Activated CD4-positive, alpha-beta T cell treated with anti-CD3 and anti-CD28 coated beads for 36 hours (primary cell): ENCODE measurements at regions not wholly inside any gene's neighbourhood (a gene's known extent, or its start where the extent isn't known, plus 50 kb on each side); places are given as distances from the start of the nearest gene placed in this dataset.

Experiments
- ATAC-seq: fragments of 200-7000 bp; cut with Tn5 transposase; one replicate; pipeline ENCODE4 v1.10.0; 2021; ENCODE audit warnings: mild to moderate bottlenecking, moderate library complexity
- CTCF ChIA-PET: fragments of 350-600 bp; sonication (Branson Sonifier 250); formaldehyde crosslinking; loops from one replicate; lab custom pipeline; 2021; ENCODE audit warnings: antibody characterized with exemption; lab: Charles Lee
- POLR2A ChIA-PET: fragments of 350-600 bp; sonication (Branson Sonifier 250); formaldehyde crosslinking; loops from one replicate; lab custom pipeline; 2021; ENCODE audit warnings: antibody characterized with exemption, inconsistent platforms; lab: Charles Lee
- DNase-seq: peaks from one replicate; pipeline ENCODE4 v3.0.0-alpha.2; 2020
- H3K27ac Mint-ChIP-seq: one replicate; pipeline ENCODE4 v1.8.0; 2021; ENCODE audit warnings: mixed read lengths
- H3K27me3 Mint-ChIP-seq: one replicate; pipeline ENCODE4 v1.8.0; 2021; ENCODE audit warnings: mixed read lengths
- H3K36me3 Mint-ChIP-seq: one replicate; pipeline ENCODE4 v1.8.0; 2021; ENCODE audit warnings: low read depth, mixed read lengths
- H3K4me1 Mint-ChIP-seq: one replicate; pipeline ENCODE4 v1.8.0; 2021; ENCODE audit warnings: mixed read lengths
- H3K4me3 Mint-ChIP-seq: one replicate; pipeline ENCODE4 v1.8.0; 2021; ENCODE audit warnings: mild to moderate bottlenecking, moderate library complexity, mixed read lengths
- H3K9me3 Mint-ChIP-seq: one replicate; pipeline ENCODE4 v1.8.0; 2021; ENCODE audit warnings: low read depth, mixed read lengths
- intact Hi-C, 2 experiments: fragments of 100-400 bp; cut with DNase I in 1 of 2; cut with micrococcal nuclease in 1 of 2; formaldehyde crosslinking; loops; one replicate each; pipeline versions ENCODE4 v1.14.2 to v1.15.1; 2022 to 2024; cut with DNase I, micrococcal nuclease

- Mint-ChIP-seq H3K9me3 (no peaks in the 10 kb centered on the region), H3K27ac (no peak overlapping the region), H3K36me3 (no peaks in the 10 kb centered on the region), H3K4me1 (no peaks in the 10 kb centered on the region), H3K27me3 (peaks cover 3% of the 10 kb centered on the region), H3K4me3 (no peak overlapping the region)
- ATAC-seq (no peak), DNase-seq (no peak)
- ChIA-PET POLR2A (interaction anchor here (0.7 kb wide), 1 partner anchor 14 kb away, joined by 3 read pairs; no protein-coding TSS in a partner anchor), CTCF (no interaction called here)
- intact Hi-C loops, result no loop called here
These were observed 322.6 kb upstream of the ACTBL2 start for GRCh38 chr5:57805170-57805569.

- H3K4me3 Mint-ChIP-seq, result no peak overlapping the region
- ATAC-seq, result no peak
- peaks cover 3% of the 10 kb centered on the region for H3K27me3 Mint-ChIP-seq
These were observed 321.9 kb upstream of the ACTBL2 start for GRCh38 chr5:57804505-57804904.

GRCh38 chr5:57804007-57804444 is 321.4 kb upstream of the ACTBL2 start:
- H3K27ac Mint-ChIP-seq, result no peak overlapping the region

More at GRCh38 chr5:57804505-57804904, 321.9 kb upstream of the ACTBL2 start:
- no peaks in the 10 kb centered on the region for H3K36me3 Mint-ChIP-seq
- no peak overlapping the region for H3K27ac Mint-ChIP-seq
- POLR2A ChIA-PET, result no interaction called here
- no peaks in the 10 kb centered on the region for H3K4me1 Mint-ChIP-seq
- no peak for DNase-seq
- CTCF ChIA-PET, result no interaction called here
- intact Hi-C loops, result no loop called here
- no peaks in the 10 kb centered on the region for H3K9me3 Mint-ChIP-seq

DNA sequence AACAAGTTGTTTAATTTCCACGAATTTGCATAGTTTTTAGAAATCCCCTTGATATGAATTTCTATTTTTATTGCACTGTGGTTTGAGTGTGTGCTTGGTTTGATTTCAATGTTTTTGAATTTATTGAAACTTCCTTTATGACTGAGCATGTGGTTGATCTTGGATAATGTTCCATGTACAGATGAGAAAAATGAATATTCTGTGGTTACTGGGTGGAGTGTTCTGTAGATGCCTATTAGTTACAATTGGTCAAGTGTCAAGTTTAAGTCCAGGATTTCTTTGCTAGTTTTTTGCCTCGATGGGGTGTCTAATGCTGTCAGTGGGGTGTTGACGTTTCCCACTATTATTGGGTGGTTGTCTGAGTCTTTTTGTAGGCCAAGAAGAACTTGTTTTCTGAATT is 319.5 kb upstream of the ACTBL2 start:
- ATAC-seq (no peak), DNase-seq (no peak)
- ChIA-PET POLR2A (no interaction called here), CTCF (no interaction called here)
- Mint-ChIP-seq H3K4me3 (no peak overlapping the region), H3K27me3 (peaks cover 3% of the 10 kb centered on the region), H3K27ac (no peak overlapping the region), H3K9me3 (no peaks in the 10 kb centered on the region), H3K36me3 (no peaks in the 10 kb centered on the region), H3K4me1 (no peaks in the 10 kb centered on the region)
- intact Hi-C loops, result no loop called here

More at GRCh38 chr5:57804007-57804444, 321.4 kb upstream of the ACTBL2 start:
- no peaks in the 10 kb centered on the region for H3K36me3 Mint-ChIP-seq
- H3K4me3 Mint-ChIP-seq, result no peak overlapping the region
- H3K27me3 Mint-ChIP-seq, result peaks cover 3% of the 10 kb centered on the region
- POLR2A ChIA-PET, result no interaction called here
- DNase-seq (no peak), ATAC-seq (no peak)
- CTCF ChIA-PET, result no interaction called here
- H3K9me3 Mint-ChIP-seq, result no peaks in the 10 kb centered on the region
- intact Hi-C loops, result no loop called here
- H3K4me1 Mint-ChIP-seq, result no peaks in the 10 kb centered on the region

- Mint-ChIP-seq H3K4me3 (no peak overlapping the region), H3K4me1 (no peaks in the 10 kb centered on the region), H3K27ac (no peak overlapping the region), H3K9me3 (no peaks in the 10 kb centered on the region), H3K27me3 (no peaks in the 10 kb centered on the region), H3K36me3 (no peaks in the 10 kb centered on the region)
- ChIA-PET POLR2A (no interaction called here), CTCF (no interaction called here)
- no peak for ATAC-seq
- no peak for DNase-seq
- intact Hi-C loops, result no loop called here
These were observed 312.6 kb upstream of the ACTBL2 start for GRCh38 chr5:57795203-57795602.

- no peaks in the 10 kb centered on the region for H3K4me1 Mint-ChIP-seq
- no peaks in the 10 kb centered on the region for H3K9me3 Mint-ChIP-seq
- no peak for DNase-seq
- no peak for ATAC-seq
- intact Hi-C loops, result no loop called here
- H3K27me3 Mint-ChIP-seq, result peaks cover 5% of the 10 kb centered on the region
- CTCF ChIA-PET, result no interaction called here
- POLR2A ChIA-PET, result no interaction called here
- H3K4me3 Mint-ChIP-seq, result no peak overlapping the region
- no peak overlapping the region for H3K27ac Mint-ChIP-seq
- H3K36me3 Mint-ChIP-seq, result no peaks in the 10 kb centered on the region
These were observed 309.3 kb upstream of the ACTBL2 start for GRCh38 chr5:57791875-57792274.

DNA sequence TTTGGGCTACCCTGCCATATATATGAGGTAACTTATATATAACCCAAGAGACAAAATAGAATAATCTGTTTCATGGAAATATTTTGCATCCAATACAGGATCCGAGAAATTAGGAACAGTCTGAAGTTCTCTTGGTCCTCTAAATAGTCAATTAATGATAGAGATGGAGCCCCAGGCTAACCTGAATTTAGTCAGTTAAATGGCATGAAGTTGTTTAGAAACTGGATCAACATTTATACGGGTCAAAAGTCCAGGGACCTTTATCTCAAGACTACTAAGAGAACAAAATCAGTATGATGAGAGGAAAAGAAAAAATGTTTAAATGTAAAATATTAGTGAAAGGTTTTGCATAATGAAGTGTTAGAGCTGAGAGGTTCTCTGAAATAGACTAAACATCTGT is 303.3 kb upstream of the ACTBL2 start:
- POLR2A ChIA-PET, result no interaction called here
- ATAC-seq (no peak), DNase-seq (no peak)
- CTCF ChIA-PET, result no interaction called here
- Mint-ChIP-seq H3K27ac (no peak overlapping the region), H3K36me3 (no peaks in the 10 kb centered on the region), H3K27me3 (peaks cover 11% of the 10 kb centered on the region), H3K9me3 (no peaks in the 10 kb centered on the region), H3K4me3 (no peak overlapping the region), H3K4me1 (no peaks in the 10 kb centered on the region)
- intact Hi-C loops, result no loop called here

GRCh38 chr5:57784121-57784520 is 301.5 kb upstream of the ACTBL2 start:
- intact Hi-C loops, result no loop called here
- Mint-ChIP-seq H3K27ac (no peak overlapping the region), H3K4me1 (no peaks in the 10 kb centered on the region), H3K27me3 (peaks cover 9% of the 10 kb centered on the region), H3K9me3 (no peaks in the 10 kb centered on the region), H3K4me3 (no peak overlapping the region), H3K36me3 (no peaks in the 10 kb centered on the region)
- POLR2A ChIA-PET, result no interaction called here
- ATAC-seq (no peak), DNase-seq (no peak)
- CTCF ChIA-PET, result no interaction called here

DNA sequence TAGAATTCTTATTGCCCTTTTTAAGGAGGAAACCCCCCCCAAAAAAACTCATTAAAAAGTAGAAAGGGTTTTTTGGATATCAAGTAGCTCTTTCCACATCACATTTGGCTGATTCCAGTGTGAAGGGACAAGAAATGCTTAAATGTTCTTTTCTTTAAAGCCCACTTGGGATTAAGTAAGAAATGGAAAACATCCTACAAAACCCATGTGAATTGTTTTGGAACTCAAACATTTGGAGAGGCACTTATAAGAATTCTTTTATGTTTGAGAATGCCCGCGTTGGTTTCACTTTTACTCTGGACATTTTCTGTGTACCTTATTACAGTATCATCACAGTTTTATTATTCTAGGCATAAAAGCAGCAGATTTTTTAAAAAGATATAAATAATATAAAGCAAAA is 301.1 kb upstream of the ACTBL2 start:
- POLR2A ChIA-PET, result no interaction called here
- CTCF ChIA-PET, result no interaction called here
- intact Hi-C loops, result no loop called here
- Mint-ChIP-seq H3K27ac (no peak overlapping the region), H3K9me3 (no peaks in the 10 kb centered on the region), H3K27me3 (peaks cover 8% of the 10 kb centered on the region), H3K4me1 (no peaks in the 10 kb centered on the region), H3K4me3 (no peak overlapping the region), H3K36me3 (no peaks in the 10 kb centered on the region)
- DNase-seq, result no peak
- no peak for ATAC-seq

GRCh38 chr5:57780961-57781325 is 298.3 kb upstream of the ACTBL2 start:
- no peaks in the 10 kb centered on the region for H3K9me3 Mint-ChIP-seq
- H3K4me1 Mint-ChIP-seq, result no peaks in the 10 kb centered on the region

DNA sequence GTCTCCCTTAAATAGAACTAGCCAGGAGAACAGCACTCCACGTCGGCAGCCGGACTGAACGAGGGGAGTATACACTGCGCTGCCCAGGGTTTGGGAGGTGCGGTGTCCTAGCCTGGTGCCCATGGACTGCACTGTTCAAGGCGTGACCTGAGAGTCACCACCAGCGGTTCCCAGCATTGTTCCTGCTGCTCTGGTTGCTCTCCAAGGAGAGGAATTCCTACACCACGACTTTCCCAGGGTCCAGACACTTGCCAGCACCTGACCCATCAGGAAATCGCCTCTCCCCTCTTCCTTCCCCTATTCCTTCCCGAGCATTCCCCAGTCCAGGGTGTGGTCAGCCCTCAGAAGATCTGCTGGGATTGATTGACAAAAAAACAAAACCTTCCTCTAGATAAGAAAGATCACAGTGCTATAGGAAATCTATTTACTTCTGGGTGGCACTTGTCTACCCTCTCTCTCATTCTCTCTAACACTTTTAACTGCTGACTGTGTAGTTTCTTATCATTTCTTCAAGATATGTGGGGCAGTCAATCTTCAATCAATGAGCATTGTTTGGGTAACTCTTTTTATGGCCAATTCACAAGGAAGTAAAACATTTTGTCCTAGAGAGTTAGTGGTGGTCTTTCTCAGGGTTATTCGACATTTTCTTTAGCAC is 297.8 kb upstream of the ACTBL2 start:
- Mint-ChIP-seq H3K27ac (no peak overlapping the region), H3K4me3 (no peak overlapping the region), H3K36me3 (no peaks in the 10 kb centered on the region), H3K4me1 (no peaks in the 10 kb centered on the region), H3K9me3 (no peaks in the 10 kb centered on the region), H3K27me3 (peaks cover 6% of the 10 kb centered on the region)
- ChIA-PET CTCF (interaction anchor here (0.6 to 5.1 kb wide), 2 partner anchors 418 to 680 kb away, joined by 3 to 50 read pairs; partner anchors contain the start of gene PLK2), POLR2A (interaction anchor here (0.7 kb wide), 1 partner anchor 226 kb away, joined by 3 read pairs; no protein-coding TSS in a partner anchor)
- ATAC-seq (no peak), DNase-seq (no peak)
- intact Hi-C loops, result no loop called here

More at GRCh38 chr5:57780961-57781325, 298.3 kb upstream of the ACTBL2 start:
- Mint-ChIP-seq H3K27ac (no peak overlapping the region), H3K36me3 (no peaks in the 10 kb centered on the region), H3K4me3 (no peak overlapping the region), H3K27me3 (peaks cover 6% of the 10 kb centered on the region)
- intact Hi-C loops, result no loop called here
- CTCF ChIA-PET, result interaction anchor here (1.2 kb wide), 1 partner anchor 12 kb away, joined by 3 read pairs; no protein-coding TSS in a partner anchor
- POLR2A ChIA-PET, result interaction anchor here (0.7 kb wide), 1 partner anchor 227 kb away, joined by 3 read pairs; no protein-coding TSS in a partner anchor
- DNase-seq, result no peak
- ATAC-seq, result no peak
